ENCODE measurements at regions not wholly inside any gene's neighbourhood (a gene's known extent, or its start where the extent isn't known, plus 50 kb on each side); places are given as distances from the start of the nearest gene placed in this dataset.

- TF ChIP-seq RAD21 (IDR thresholded peaks at IDR 0.05; ENCODE audit: low read length) (no peak), CTCF (conservative IDR thresholded peaks at IDR 0.05; ENCODE audit: low read depth, low read length) (no peak), MAZ (IDR thresholded peaks at IDR 0.05; ENCODE audit: borderline replicate concordance, low read depth, low read length) (no peak)
Observed at GRCh38 chr16:73886426-73886825, 410.2 kb upstream of the PSMD7 start.
